ENCODE measurements at regions not wholly inside any gene's neighbourhood (a gene's known extent, or its start where the extent isn't known, plus 50 kb on each side); places are given as distances from the start of the nearest gene placed in this dataset.

- TF ChIP-seq CTCF (conservative IDR thresholded peaks at IDR 0.05; ENCODE audit: low read length) = no peak
- TF ChIP-seq EZH2phosphoT487 (IDR thresholded peaks at IDR 0.05; ENCODE audit: borderline replicate concordance) = no peak
These were observed 195.2 kb downstream of the S1PR1 start for GRCh38 chr1:101431956-101432510.

All from Loucy (cell line).